Adrenal gland (tissue), 9 donors: ENCODE measurements at regions not wholly inside any gene's neighbourhood (a gene's known extent, or its start where the extent isn't known, plus 50 kb on each side); places are given as distances from the start of the nearest gene placed in this dataset.

Source experiments
- DNase-seq, 7 donors: peaks; one replicate each; pipeline ENCODE4 v3.0.0-alpha.2; 2019 to 2020
- H3K27ac ChIP-seq, 5 donors: fragments of 200-600 bp; sonication (generic) in 4 of 5; 1 replicate in 3 of 5; 2 replicates in 2 of 5; pipeline versions ENCODE4 v1.5.1 to v1.8.0; 2016 to 2020; ENCODE audit warnings: mild to moderate bottlenecking in 1 of 5
- H3K27me3 ChIP-seq: fragments of 200-600 bp; 2 replicates; pipeline ENCODE4 v1.8.0; 2021
- H3K36me3 ChIP-seq, 2 donors: fragments of 200-600 bp; replicated peaks in 1 of 2; 1 replicate in 1 of 2; 2 replicates in 1 of 2; pipeline versions ENCODE4 v1.5.1 to v1.8.0; 2018 to 2022
- H3K4me1 ChIP-seq, 2 donors: fragments of 200-600 bp; replicated peaks in 1 of 2; 1 replicate in 1 of 2; 2 replicates in 1 of 2; pipeline versions ENCODE4 v1.5.1 to v1.8.0; 2018 to 2021
- H3K4me3 ChIP-seq, 4 donors: fragments of 200-600 bp; sonication (generic) in 3 of 4; one replicate each; pipeline ENCODE4 v1.5.1; 2016 to 2018
- H3K9me3 ChIP-seq, 3 donors: fragments of 200-600 bp; sonication (generic) in 1 of 3; replicated peaks in 1 of 3; 1 replicate in 2 of 3; 2 replicates in 1 of 3; pipeline versions ENCODE4 v1.5.1 to v1.8.0; 2016 to 2021
- CTCF ChIP-seq, 6 experiments: fragments of 450-650 bp in 4 of 6; fragments of 200-600 bp in 2 of 6; sonication (generic) in 1 of 6; IDR thresholded peaks; 1 replicate in 5 of 6; 2 replicates in 1 of 6; pipeline versions ENCODE4 v1.5.1 to v1.8.0; 2016 to 2021; ENCODE audit warnings: antibody characterized with exemption in 6 of 6, mild to moderate bottlenecking in 2 of 6, moderate library complexity in 1 of 6
- POLR2A ChIP-seq, 2 donors: fragments of 450-650 bp; IDR thresholded peaks; one replicate each; pipeline ENCODE4 v1.6.1; 2017; ENCODE audit warnings: antibody characterized with exemption in 2 of 2, mild to moderate bottlenecking in 2 of 2, moderate library complexity in 1 of 2
- WGBS, 4 donors: extraction: QIAGEN DNeasy Blood & Tissue Kit in 2 of 4; methylation state at CpG; one replicate each; pipeline versions ENCODE4 v1.1.5 to v1.1.7; 2013 to 2017; 5-methylcytosine and 5-hydroxymethylcytosine counted together
- intact Hi-C, 2 donors: fragments of 100-400 bp; cut with DNase I; formaldehyde crosslinking; loops; one replicate each; pipeline versions ENCODE4 v1.14.1 to v1.15.0; 2022 to 2023
- donor health status: healthy with polysubstance abuse.
- donor health status: Bipolar disorder and iron deficiency.
- donor health status: DM: yes; HTN: yes; CAD: no.
- donor health status: DM: no; HTN: no; CAD: no.
- donor health status: DM: no; HTN: no; CAD: no.

- H3K9me3 ChIP-seq: no peaks in the 10 kb centered on the region
- H3K36me3 ChIP-seq: no peaks in the 10 kb centered on the region
- no peaks in the 10 kb centered on the region for H3K27me3 ChIP-seq
- H3K27ac ChIP-seq: peak overlapping the region in 1 of 5 donors; percentile 20
- TF ChIP-seq CTCF (IDR thresholded peaks at IDR 0.05) (no peak), POLR2A (IDR thresholded peaks at IDR 0.05) (no peak)
- DNase-seq: no peak
- intact Hi-C loops: no loop called here
- peaks cover 11 to 37% of the 10 kb centered on the region in 2 donors for H3K4me1 ChIP-seq
- 68 to 72% (median 70%) methylated on average over 2 of the region's 2 CpGs for WGBS, 4 donors
- H3K4me3 ChIP-seq: no peak overlapping the region
Observed at GRCh38 chr1:68378296-68379084, 71.3 kb downstream of the RPE65 start.

DNA sequence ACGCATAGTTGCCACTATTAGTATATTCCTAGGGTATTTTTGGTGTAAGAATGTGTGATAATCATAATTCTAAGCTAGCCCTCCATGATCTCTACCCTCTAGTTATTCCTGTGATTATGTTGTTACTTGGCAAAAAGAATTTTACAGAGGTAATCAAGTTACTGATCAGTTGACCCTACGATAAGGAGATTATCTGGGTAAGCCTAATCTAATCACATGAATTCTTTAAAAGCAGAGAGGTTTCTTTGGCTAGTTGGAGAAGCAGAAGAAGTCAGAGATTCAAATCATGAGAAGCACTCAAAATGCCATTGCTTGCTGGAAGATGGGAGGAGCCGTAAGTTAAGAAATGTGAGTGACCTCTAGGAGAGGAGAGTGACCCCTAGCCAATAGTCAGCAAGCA is 72.7 kb downstream of the RPE65 start:
- intact Hi-C loops: no loop called here
- Histone ChIP-seq H3K36me3 (no peaks in the 10 kb centered on the region), H3K4me1 (peaks cover 11 to 37% of the 10 kb centered on the region in 2 donors), H3K27me3 (no peaks in the 10 kb centered on the region), H3K9me3 (no peaks in the 10 kb centered on the region), H3K27ac (peak overlapping the region in 1 of 5 donors; percentile 73), H3K4me3 (no peak overlapping the region)
- whole genome bisulfite sequencing, 4 donors: 81 to 90% (median 86%) methylated on average over 3 of the region's 3 CpGs
- TF ChIP-seq CTCF (IDR thresholded peaks at IDR 0.05) (no peak), POLR2A (IDR thresholded peaks at IDR 0.05) (no peak)
- no peak for DNase-seq

DNA sequence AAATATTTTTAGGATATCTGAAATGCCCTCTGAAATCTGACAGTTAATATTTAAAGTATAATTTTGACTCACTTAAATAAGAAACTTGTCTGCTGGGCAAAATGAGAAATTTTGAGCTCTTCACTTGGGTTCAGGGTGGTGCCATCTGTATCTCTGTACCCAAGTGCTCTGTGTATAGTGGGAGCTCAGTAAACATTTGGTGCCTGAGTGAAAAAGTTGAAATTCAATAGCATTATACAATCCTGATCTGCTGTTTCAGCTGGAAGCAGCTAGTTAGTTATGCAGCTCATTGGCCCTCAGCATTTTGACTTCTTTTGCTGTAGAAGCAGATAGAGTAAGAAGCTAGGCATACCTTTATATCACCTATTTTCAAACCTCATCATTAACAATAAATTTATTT is 73.3 kb downstream of the RPE65 start:
- peaks cover 11 to 37% of the 10 kb centered on the region in 2 donors for H3K4me1 ChIP-seq
- TF ChIP-seq POLR2A (IDR thresholded peaks at IDR 0.05): no peak
- TF ChIP-seq CTCF (IDR thresholded peaks at IDR 0.05): no peak
- H3K4me3 ChIP-seq: no peak overlapping the region
- H3K27ac ChIP-seq: peak overlapping the region in 1 of 5 donors; percentile 73
- no peak for DNase-seq
- no peaks in the 10 kb centered on the region for H3K27me3 ChIP-seq
- H3K9me3 ChIP-seq: no peaks in the 10 kb centered on the region
- intact Hi-C loops: no loop called here
- H3K36me3 ChIP-seq: no peaks in the 10 kb centered on the region

GRCh38 chr1:68375919-68376318 is 73.8 kb downstream of the RPE65 start:
- no peak overlapping the region for H3K4me3 ChIP-seq
- TF ChIP-seq CTCF (IDR thresholded peaks at IDR 0.05): no peak
- no peak for TF ChIP-seq POLR2A (IDR thresholded peaks at IDR 0.05)
- peak; percentile 24 to 82 (median 63) for DNase-seq
- H3K27me3 ChIP-seq: no peaks in the 10 kb centered on the region
- H3K27ac ChIP-seq: peak overlapping the region in 3 of 5 donors; percentile 12 to 73 (median 64)
- no peaks in the 10 kb centered on the region for H3K36me3 ChIP-seq
- 0 to 27% (median 20%) methylated on average over 1 of the region's 1 CpG for WGBS, 4 donors
- H3K9me3 ChIP-seq: no peaks in the 10 kb centered on the region
- intact Hi-C loops: no loop called here
- peaks cover 11 to 37% of the 10 kb centered on the region in 2 donors for H3K4me1 ChIP-seq
